NOMO-1 treated with dmso at 0.1 percent for 144 hours (cell line): ENCODE measurements at regions not wholly inside any gene's neighbourhood (a gene's known extent, or its start where the extent isn't known, plus 50 kb on each side); places are given as distances from the start of the nearest gene placed in this dataset.

Source experiments
- DNase-seq: peaks from one replicate; lab custom pipeline; 2025; ENCODE audit not compliant: unreplicated experiment; lab: John Stamatoyannopoulos, UW

GRCh38 chr3:90011131-90011530, 903.7 kb downstream of the EPHA3 start:
- no peak for DNase-seq

GRCh38 chr3:90011596-90011995, 904.2 kb downstream of the EPHA3 start:
- DNase-seq, result no peak

- no peak for DNase-seq
These were observed 904.6 kb downstream of the EPHA3 start for GRCh38 chr3:90011996-90012395.

GRCh38 chr3:90015688-90016356, 908.4 kb downstream of the EPHA3 start:
- DNase-seq, result no peak

- DNase-seq, result no peak
These were observed 909.1 kb downstream of the EPHA3 start for GRCh38 chr3:90016555-90016954.

- no peak for DNase-seq
These were observed 911.4 kb downstream of the EPHA3 start for GRCh38 chr3:90018779-90019178.

GRCh38 chr3:90025019-90025418, 917.6 kb downstream of the EPHA3 start:
- DNase-seq, result no peak

- DNase-seq, result no peak
These were observed 919.0 kb downstream of the EPHA3 start for GRCh38 chr3:90026406-90026805.

GRCh38 chr3:90031121-90031520, 923.7 kb downstream of the EPHA3 start:
- DNase-seq, result no peak

GRCh38 chr3:90032980-90033641, 925.7 kb downstream of the EPHA3 start:
- no peak for DNase-seq

GRCh38 chr3:90034038-90034437, 926.6 kb downstream of the EPHA3 start:
- no peak for DNase-seq

GRCh38 chr3:90035643-90036042, 928.2 kb downstream of the EPHA3 start:
- DNase-seq, result no peak

- no peak for DNase-seq
These were observed 929.6 kb downstream of the EPHA3 start for GRCh38 chr3:90036939-90037469.

GRCh38 chr3:90039994-90040393, 932.6 kb downstream of the EPHA3 start:
- DNase-seq, result no peak

- DNase-seq, result no peak
These were observed 933.1 kb downstream of the EPHA3 start for GRCh38 chr3:90040554-90040953.

GRCh38 chr3:90041995-90042394, 934.6 kb downstream of the EPHA3 start:
- DNase-seq, result no peak

- no peak for DNase-seq
These were observed 935.9 kb downstream of the EPHA3 start for GRCh38 chr3:90043287-90043686.

- DNase-seq, result no peak
These were observed 936.8 kb downstream of the EPHA3 start for GRCh38 chr3:90044084-90044816.

- no peak for DNase-seq
These were observed 945.1 kb downstream of the EPHA3 start for GRCh38 chr3:90052425-90052950.

GRCh38 chr3:90054311-90054710, 946.9 kb downstream of the EPHA3 start:
- DNase-seq, result no peak

- DNase-seq, result no peak
These were observed 948.2 kb downstream of the EPHA3 start for GRCh38 chr3:90055666-90056065.
